ENCODE measurements at regions not wholly inside any gene's neighbourhood (a gene's known extent, or its start where the extent isn't known, plus 50 kb on each side); places are given as distances from the start of the nearest gene placed in this dataset.

GRCh38 chr13:67392014-67392413, 161.9 kb upstream of the PCDH9 start:
- TF ChIP-seq EP300 (IDR thresholded peaks at IDR 0.05; ENCODE audit: low read depth), result no peak
- TF ChIP-seq, protein P1, sequence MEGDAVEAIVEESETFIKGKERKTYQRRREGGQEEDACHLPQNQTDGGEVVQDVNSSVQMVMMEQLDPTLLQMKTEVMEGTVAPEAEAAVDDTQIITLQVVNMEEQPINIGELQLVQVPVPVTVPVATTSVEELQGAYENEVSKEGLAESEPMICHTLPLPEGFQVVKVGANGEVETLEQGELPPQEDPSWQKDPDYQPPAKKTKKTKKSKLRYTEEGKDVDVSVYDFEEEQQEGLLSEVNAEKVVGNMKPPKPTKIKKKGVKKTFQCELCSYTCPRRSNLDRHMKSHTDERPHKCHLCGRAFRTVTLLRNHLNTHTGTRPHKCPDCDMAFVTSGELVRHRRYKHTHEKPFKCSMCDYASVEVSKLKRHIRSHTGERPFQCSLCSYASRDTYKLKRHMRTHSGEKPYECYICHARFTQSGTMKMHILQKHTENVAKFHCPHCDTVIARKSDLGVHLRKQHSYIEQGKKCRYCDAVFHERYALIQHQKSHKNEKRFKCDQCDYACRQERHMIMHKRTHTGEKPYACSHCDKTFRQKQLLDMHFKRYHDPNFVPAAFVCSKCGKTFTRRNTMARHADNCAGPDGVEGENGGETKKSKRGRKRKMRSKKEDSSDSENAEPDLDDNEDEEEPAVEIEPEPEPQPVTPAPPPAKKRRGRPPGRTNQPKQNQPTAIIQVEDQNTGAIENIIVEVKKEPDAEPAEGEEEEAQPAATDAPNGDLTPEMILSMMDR (IDR thresholded peaks at IDR 0.05), result no peak

Data from transverse colon (tissue), 3 donors.